ENCODE measurements at regions not wholly inside any gene's neighbourhood (a gene's known extent, or its start where the extent isn't known, plus 50 kb on each side); places are given as distances from the start of the nearest gene placed in this dataset.

DNA sequence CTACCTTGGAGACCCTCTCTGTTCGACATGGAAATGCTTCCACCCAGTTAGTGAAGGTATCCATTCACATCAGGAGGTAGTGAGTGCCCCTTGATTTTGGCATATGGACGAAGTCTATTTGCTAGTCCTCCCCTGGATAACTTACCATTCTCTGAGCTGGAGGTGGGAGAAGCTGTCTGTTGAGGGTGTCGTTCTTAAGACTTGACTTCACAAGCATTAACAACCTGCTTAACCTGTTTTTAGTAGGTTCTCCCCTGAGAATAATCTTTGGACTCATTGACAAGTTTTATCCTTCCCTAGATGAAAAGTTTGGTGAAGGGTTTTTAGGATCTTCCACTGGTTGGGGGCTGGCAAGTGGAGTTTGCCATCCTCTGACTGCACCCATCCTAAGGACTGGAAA lies 1053.8 kb upstream of the CNTN5 start:
- TF ChIP-seq, protein P1, sequence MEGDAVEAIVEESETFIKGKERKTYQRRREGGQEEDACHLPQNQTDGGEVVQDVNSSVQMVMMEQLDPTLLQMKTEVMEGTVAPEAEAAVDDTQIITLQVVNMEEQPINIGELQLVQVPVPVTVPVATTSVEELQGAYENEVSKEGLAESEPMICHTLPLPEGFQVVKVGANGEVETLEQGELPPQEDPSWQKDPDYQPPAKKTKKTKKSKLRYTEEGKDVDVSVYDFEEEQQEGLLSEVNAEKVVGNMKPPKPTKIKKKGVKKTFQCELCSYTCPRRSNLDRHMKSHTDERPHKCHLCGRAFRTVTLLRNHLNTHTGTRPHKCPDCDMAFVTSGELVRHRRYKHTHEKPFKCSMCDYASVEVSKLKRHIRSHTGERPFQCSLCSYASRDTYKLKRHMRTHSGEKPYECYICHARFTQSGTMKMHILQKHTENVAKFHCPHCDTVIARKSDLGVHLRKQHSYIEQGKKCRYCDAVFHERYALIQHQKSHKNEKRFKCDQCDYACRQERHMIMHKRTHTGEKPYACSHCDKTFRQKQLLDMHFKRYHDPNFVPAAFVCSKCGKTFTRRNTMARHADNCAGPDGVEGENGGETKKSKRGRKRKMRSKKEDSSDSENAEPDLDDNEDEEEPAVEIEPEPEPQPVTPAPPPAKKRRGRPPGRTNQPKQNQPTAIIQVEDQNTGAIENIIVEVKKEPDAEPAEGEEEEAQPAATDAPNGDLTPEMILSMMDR (IDR thresholded peaks at IDR 0.05 in 8 of 11, conservative IDR thresholded peaks at IDR 0.05 in 3 of 11), result no peak
- no peak for TF ChIP-seq POLR2A (IDR thresholded peaks at IDR 0.05)
- no peak for TF ChIP-seq POLR2AphosphoS5 (IDR thresholded peaks at IDR 0.05)
